A549 (cell line): ENCODE measurements at regions not wholly inside any gene's neighbourhood (a gene's known extent, or its start where the extent isn't known, plus 50 kb on each side); places are given as distances from the start of the nearest gene placed in this dataset.

ENCODE experiments used
- ATAC-seq, 2 experiments: fragments of 200-7000 bp in 1 of 2; fragments of >200 bp in 1 of 2; cut with Nextera tagmentation in 1 of 2; cut with Tn5 transposase in 1 of 2; 3 replicates each; pipeline versions ENCODE4 v1.8.0 to v1.9.1; 2018 to 2020; ENCODE audit warnings: mild to moderate bottlenecking in 1 of 2, moderate library complexity in 1 of 2
- CTCF ChIA-PET: fragments of 300-600 bp; sonication (Branson Sonifier 250); formaldehyde crosslinking; extraction: SDS; loops from one replicate; lab custom pipeline; 2021; ENCODE audit warnings: antibody characterized with exemption, inconsistent platforms; lab: Yijun Ruan, JAX
- POLR2A ChIA-PET: fragments of 350-600 bp; formaldehyde crosslinking; extraction: SDS; loops from one replicate; lab custom pipeline; 2021; ENCODE audit warnings: antibody characterized with exemption, inconsistent platforms; lab: Yijun Ruan, JAX
- DNase-seq, 2 experiments: peaks; one replicate each; pipeline versions ENCODE4 v3.0.0 to v3.0.0-alpha.2; 2011 to 2016; ENCODE audit warnings: low read depth in 1 of 2, low spot score in 1 of 2
- FAIRE-seq: peaks from 2 replicates; lab custom pipeline; 2011; peaks lifted over from hg19 to GRCh38; lab: Jason Lieb, UNC
- H3K27ac ChIP-seq, 2 experiments: fragments of >200 bp; sonication (Bioruptor Twin); formaldehyde crosslinking; 3 replicates each; pipeline ENCODE4 v1.5.1; 2016 to 2017
- H3K4me1 ChIP-seq: fragments of >200 bp; sonication (Bioruptor Twin); formaldehyde crosslinking; 3 replicates; pipeline ENCODE4 v1.6.1; 2016
- H3K4me2 ChIP-seq: fragments of >200 bp; sonication (Bioruptor Twin); formaldehyde crosslinking; 3 replicates; pipeline ENCODE4 v1.6.1; 2016
- H3K4me3 ChIP-seq: fragments of >200 bp; sonication (Bioruptor Twin); formaldehyde crosslinking; 3 replicates; pipeline ENCODE4 v1.5.1; 2016
- H3K9me3 ChIP-seq: fragments of >200 bp; sonication (Bioruptor Twin); formaldehyde crosslinking; 3 replicates; pipeline ENCODE4 v1.6.1; 2016
- ATOH8 ChIP-seq: fragments of 250-450 bp; sonication (Bioruptor Pico); IDR thresholded peaks from 2 replicates; pipeline ENCODE4 v1.5.0; 2020; ENCODE audit warnings: low read depth, mild to moderate bottlenecking, moderate library complexity
- BCL3 ChIP-seq: fragments of >200 bp; sonication (Bioruptor Twin); formaldehyde crosslinking; IDR thresholded peaks from 3 replicates; pipeline ENCODE4 v1.6.1; 2016
- CBX8 ChIP-seq: fragments of 200-600 bp; sonication (generic); IDR thresholded peaks from 2 replicates; pipeline ENCODE4 v1.6.1; 2016
- CEBPB ChIP-seq, 2 experiments: fragments of >200 bp in 1 of 2; sonication (Bioruptor Twin) in 1 of 2; formaldehyde crosslinking in 1 of 2; IDR thresholded peaks; 2 replicates each; pipeline ENCODE4 v1.6.1; 2012 to 2016
- CHD4 ChIP-seq: fragments of 200-600 bp; sonication (generic); IDR thresholded peaks from 2 replicates; pipeline ENCODE4 v1.6.1; 2016; ENCODE audit warnings: antibody characterized with exemption, mild to moderate bottlenecking, borderline replicate concordance
- CTCF ChIP-seq: fragments of >200 bp; sonication (Bioruptor Twin); formaldehyde crosslinking; IDR thresholded peaks from 3 replicates; pipeline ENCODE4 v1.5.1; 2016
- EHF ChIP-seq: fragments of 250-450 bp; sonication (Bioruptor Pico); IDR thresholded peaks from 2 replicates; pipeline ENCODE4 v1.5.0; 2020; ENCODE audit warnings: mild to moderate bottlenecking
- EHMT2 ChIP-seq: fragments of 200-600 bp; sonication (generic); IDR thresholded peaks from 2 replicates; pipeline ENCODE4 v1.6.1; 2016; ENCODE audit warnings: antibody characterized with exemption, low read depth, mild to moderate bottlenecking, moderate library complexity
- ELK1 ChIP-seq: fragments of 150-350 bp; IDR thresholded peaks from 2 replicates; pipeline ENCODE4 v1.6.1; 2014; ENCODE audit warnings: low read depth, mild to moderate bottlenecking, low read length
- FOXS1 ChIP-seq: fragments of 250-450 bp; sonication (Bioruptor Pico); IDR thresholded peaks from 2 replicates; pipeline ENCODE4 v1.5.0; 2020; ENCODE audit warnings: mild to moderate bottlenecking, moderate library complexity
- HEYL ChIP-seq: fragments of 250-450 bp; sonication (Bioruptor Pico); IDR thresholded peaks from 2 replicates; pipeline ENCODE4 v1.8.0; 2021; ENCODE audit warnings: mild to moderate bottlenecking, moderate library complexity
- JUNB ChIP-seq: fragments of >200 bp; sonication (Bioruptor Twin); formaldehyde crosslinking; IDR thresholded peaks from 2 replicates; pipeline ENCODE4 v1.6.1; 2016
- KDM1A ChIP-seq: fragments of 200-600 bp; sonication (generic); IDR thresholded peaks from 2 replicates; pipeline ENCODE4 v1.6.1; 2016; ENCODE audit warnings: low read depth, mild to moderate bottlenecking
- MAFK ChIP-seq: fragments of 450-650 bp; IDR thresholded peaks from 2 replicates; pipeline ENCODE4 v1.6.1; 2014; ENCODE audit not compliant: partially characterized antibody
- MYC ChIP-seq: IDR thresholded peaks from 2 replicates; pipeline ENCODE4 v1.6.1; 2012; ENCODE audit warnings: mild to moderate bottlenecking, inconsistent platforms, low read length, improper control_type of control experiment, borderline replicate concordance
- NR3C1 ChIP-seq: fragments of >200 bp; sonication (Bioruptor Twin); formaldehyde crosslinking; IDR thresholded peaks from 3 replicates; pipeline ENCODE4 v1.6.1; 2017
- PBX3 ChIP-seq: IDR thresholded peaks from 2 replicates; pipeline ENCODE4 v1.6.1; 2012
- POLR2A ChIP-seq: IDR thresholded peaks from 2 replicates; pipeline ENCODE4 v1.6.1; 2012; ENCODE audit warnings: mild to moderate bottlenecking, low read length
- POLR2AphosphoS2 ChIP-seq: conservative IDR thresholded peaks from 2 replicates; pipeline ENCODE4 v1.6.1; 2012; ENCODE audit warnings: low read length, improper control_type of control experiment, inconsistent platforms
- RAD21 ChIP-seq, 2 experiments: fragments of >200 bp in 1 of 2; sonication (Bioruptor Twin) in 1 of 2; formaldehyde crosslinking in 1 of 2; IDR thresholded peaks in 1 of 2; conservative IDR thresholded peaks in 1 of 2; 2 replicates in 1 of 2; 3 replicates in 1 of 2; pipeline ENCODE4 v1.6.1; 2012 to 2018; ENCODE audit warnings: inconsistent platforms in 1 of 2
- RCOR1 ChIP-seq: fragments of 150-350 bp; IDR thresholded peaks from 2 replicates; pipeline ENCODE4 v1.6.1; 2014; ENCODE audit warnings: antibody characterized with exemption, low read length, low read depth
- RNF2 ChIP-seq: fragments of 200-600 bp; sonication (generic); IDR thresholded peaks from 2 replicates; pipeline ENCODE4 v1.6.1; 2016; ENCODE audit warnings: low read depth, mild to moderate bottlenecking, antibody characterized with exemption, moderate library complexity, borderline replicate concordance
- SMC3 ChIP-seq: fragments of >200 bp; sonication (Bioruptor Twin); formaldehyde crosslinking; IDR thresholded peaks from 3 replicates; pipeline ENCODE4 v1.6.1; 2018; ENCODE audit warnings: inconsistent platforms
- SREBF2 ChIP-seq: fragments of 450-650 bp; IDR thresholded peaks from 2 replicates; pipeline ENCODE4 v1.6.1; 2014; ENCODE audit warnings: mild to moderate bottlenecking, moderate library complexity
- WGBS: methylation state at CpG from one replicate; pipeline ENCODE4 v1.1.6; 2017; ENCODE audit errors: missing lambda C conversion rate; 5-methylcytosine and 5-hydroxymethylcytosine counted together

GRCh38 chr14:80364816-80365215 is 153.5 kb upstream of the DIO2 start:
- TF ChIP-seq RCOR1 (no peak), RNF2 (no peak), MYC (no peak), ATOH8 (CRISPR knock-in tag) (no peak), NR3C1 (no peak), CEBPB (IDR thresholded peaks at IDR 0.05) (no peak), ELK1 (no peak), POLR2AphosphoS2 (no peak), PBX3 (no peak), MAFK (no peak), JUNB (no peak), CBX8 (no peak), HEYL (CRISPR knock-in tag) (no peak), CHD4 (no peak), EHF (CRISPR knock-in tag) (no peak), SREBF2 (no peak)
- TF ChIP-seq, all 56 proteins: peak for 0
- no peak overlapping the region for H3K4me2 ChIP-seq
- POLR2A ChIA-PET: no interaction called here
- no peak for FAIRE-seq
- ATAC-seq: peak in 1 of 2 experiments; percentile 36; a peak in 2 of 6 replicates
- H3K27ac ChIP-seq: no peak overlapping the region; a peak in 1 of 6 replicates
- H3K4me3 ChIP-seq: no peak overlapping the region
- CTCF ChIA-PET: interaction anchor here (0.9 kb wide), 1 partner anchor 309 kb away, joined by 4 read pairs; no protein-coding TSS in a partner anchor
- peak in 1 of 2 experiments; percentile 26 for DNase-seq
- peaks cover 7% of the 10 kb centered on the region; the same call in 2 of the 3 replicates for H3K9me3 ChIP-seq
- H3K4me1 ChIP-seq: no peaks in the 10 kb centered on the region
- 58% methylated on average over 2 of the region's 2 CpGs for WGBS

- POLR2A ChIA-PET: no interaction called here
- 15% methylated on average over 1 of the region's 1 CpG for WGBS
- CTCF ChIA-PET: interaction anchor here (0.9 kb wide), 1 partner anchor 308 kb away, joined by 4 read pairs; no protein-coding TSS in a partner anchor
- DNase-seq: peak; percentile 14 to 59
- Histone ChIP-seq H3K27ac (peak overlapping the region in 1 of 2 experiments; percentile 48; a peak in 1 of 6 replicates), H3K9me3 (peaks cover 7% of the 10 kb centered on the region; the same call in 2 of the 3 replicates), H3K4me1 (no peaks in the 10 kb centered on the region), H3K4me2 (no peak overlapping the region), H3K4me3 (no peak overlapping the region)
- TF ChIP-seq RAD21 (conservative IDR thresholded peaks at IDR 0.05 in 1 of 2, IDR thresholded peaks at IDR 0.05 in 1 of 2): peak; percentile 37 to 58; a peak in 4 of 5 replicates
- TF ChIP-seq BCL3: no peak
- peak; percentile 31 for TF ChIP-seq CTCF
- no peak for TF ChIP-seq ELK1
- peak; percentile 37; the same call in 2 of the 3 replicates for TF ChIP-seq SMC3
- TF ChIP-seq FOXS1: no peak
- TF ChIP-seq RCOR1: no peak
- TF ChIP-seq KDM1A: no peak
- no peak for TF ChIP-seq POLR2A
- no peak for TF ChIP-seq PBX3
- TF ChIP-seq EHMT2: no peak
- FAIRE-seq: peak; percentile 88
- peak in 1 of 2 experiments; percentile 87; a peak in 3 of 6 replicates for ATAC-seq
Observed at GRCh38 chr14:80364274-80364673, 153.0 kb upstream of the DIO2 start.
